ENCODE measurements at regions not wholly inside any gene's neighbourhood (a gene's known extent, or its start where the extent isn't known, plus 50 kb on each side); places are given as distances from the start of the nearest gene placed in this dataset.
"Not testable (repeated sequence)": the region's sequence is repeated elsewhere in the genome, so short reads cannot be mapped to it uniquely, and the experiment has no call there.

DNA sequence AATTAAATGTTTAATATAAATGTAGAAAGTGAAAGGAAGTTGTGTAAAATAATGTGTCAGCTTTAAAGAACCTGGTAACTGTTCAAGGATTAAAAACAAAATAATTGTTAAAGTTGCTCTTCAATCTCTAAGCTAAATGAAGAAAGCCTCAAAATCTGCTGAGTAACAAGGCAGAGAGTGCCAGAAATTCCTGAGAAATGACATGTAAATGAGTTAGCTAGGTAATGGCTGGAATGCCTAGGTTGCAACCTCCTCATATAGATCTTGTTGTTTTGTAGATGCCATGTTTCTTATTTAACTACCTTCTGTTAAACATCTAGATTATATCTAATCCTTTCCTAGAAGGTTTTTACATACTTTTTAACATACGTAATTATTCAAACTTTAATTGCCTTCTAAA lies 763.6 kb upstream of the AGA start:
- no peak overlapping the region for H3K27ac ChIP-seq (ENCODE audit: low read depth, low read length)
- peak; percentile 43 for DNase-seq
- H3K27me3 ChIP-seq (ENCODE audit: insufficient read depth, low read length, poor library complexity): no peaks in the 10 kb centered on the region
- H2BK5ac ChIP-seq (ENCODE audit: low read length): no peak overlapping the region
- no peak overlapping the region for H3K4me2 ChIP-seq (ENCODE audit: low read length)
- H3K23ac ChIP-seq (ENCODE audit: low read length): no peak overlapping the region
- H3K4ac ChIP-seq (ENCODE audit: low read depth, low read length): no peak overlapping the region
- no peak overlapping the region for H3K56ac ChIP-seq (ENCODE audit: low read length)
- H3K4me3 ChIP-seq (ENCODE audit: low read length): no peak overlapping the region
- H2AK5ac ChIP-seq (ENCODE audit: low read length): no peak overlapping the region
- no peaks in the 10 kb centered on the region for H3K79me2 ChIP-seq (ENCODE audit: control insufficient read depth, insufficient read depth, low read length)
- no peaks in the 10 kb centered on the region for H3K79me1 ChIP-seq (ENCODE audit: low read length)
- no peak overlapping the region for H2BK120ac ChIP-seq (ENCODE audit: low read depth, low read length)
- no peak overlapping the region for H4K8ac ChIP-seq (ENCODE audit: low read depth, low read length)
- 100% methylated on average over 1 of the region's 1 CpG for WGBS (ENCODE audit: extremely low coverage, insufficient coverage, low lambda C conversion rate)
- H3K4me1 ChIP-seq (ENCODE audit: control insufficient read depth, low read depth, low read length): no peaks in the 10 kb centered on the region
- H3K18ac ChIP-seq (ENCODE audit: low read length): no peak overlapping the region
- no peak overlapping the region for H2BK15ac ChIP-seq (replicated peaks; ENCODE audit: low read depth)
- H3K9ac ChIP-seq (ENCODE audit: low read length): no peak overlapping the region
- no peak overlapping the region for H4K5ac ChIP-seq (ENCODE audit: low read length)
- no peaks in the 10 kb centered on the region for H3K36me3 ChIP-seq (ENCODE audit: control insufficient read depth, insufficient read depth, low read length)

DNA sequence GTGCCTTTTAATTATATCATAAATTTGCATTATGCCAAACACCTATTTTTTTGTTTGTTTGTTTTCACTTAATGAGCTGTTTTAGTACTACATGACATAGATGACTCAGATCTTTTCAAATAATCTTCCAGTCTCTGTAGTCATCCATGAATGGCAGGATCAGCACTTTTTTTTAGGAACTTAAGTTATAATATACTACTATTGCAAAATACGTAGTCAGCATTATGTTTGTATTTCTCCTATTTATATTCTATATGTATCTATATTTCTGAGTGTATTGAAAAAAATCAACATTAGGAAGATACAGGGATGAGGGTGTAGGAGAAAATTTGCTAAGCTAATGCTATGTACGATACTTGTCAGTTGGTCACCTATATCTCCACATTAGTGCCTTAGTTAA lies 773.1 kb upstream of the AGA start:
- Histone ChIP-seq H3K36me3 (ENCODE audit: control insufficient read depth, insufficient read depth, low read length) (no peaks in the 10 kb centered on the region), H3K27me3 (ENCODE audit: insufficient read depth, low read length, poor library complexity) (no peaks in the 10 kb centered on the region), H3K27ac (ENCODE audit: low read depth, low read length) (no peak overlapping the region), H2BK15ac (replicated peaks; ENCODE audit: low read depth) (no peak overlapping the region), H4K8ac (ENCODE audit: low read depth, low read length) (no peak overlapping the region), H3K18ac (ENCODE audit: low read length) (no peak overlapping the region), H3K4ac (ENCODE audit: low read depth, low read length) (no peak overlapping the region), H2BK5ac (ENCODE audit: low read length) (no peak overlapping the region), H4K5ac (ENCODE audit: low read length) (no peak overlapping the region), H3K79me1 (ENCODE audit: low read length) (no peaks in the 10 kb centered on the region), H3K23ac (ENCODE audit: low read length) (no peak overlapping the region), H3K4me1 (ENCODE audit: control insufficient read depth, low read depth, low read length) (no peaks in the 10 kb centered on the region), H2BK120ac (ENCODE audit: low read depth, low read length) (no peak overlapping the region), H3K79me2 (ENCODE audit: control insufficient read depth, insufficient read depth, low read length) (no peaks in the 10 kb centered on the region), H3K4me2 (ENCODE audit: low read length) (no peak overlapping the region), H2AK5ac (ENCODE audit: low read length) (no peak overlapping the region), H3K4me3 (ENCODE audit: low read length) (no peak overlapping the region), H3K9ac (ENCODE audit: low read length) (no peak overlapping the region), H3K56ac (ENCODE audit: low read length) (no peak overlapping the region)
- no peak for DNase-seq
- no CpG with 5 or more reads among the region's 2 CpGs for WGBS (ENCODE audit: extremely low coverage, insufficient coverage, low lambda C conversion rate)

DNA sequence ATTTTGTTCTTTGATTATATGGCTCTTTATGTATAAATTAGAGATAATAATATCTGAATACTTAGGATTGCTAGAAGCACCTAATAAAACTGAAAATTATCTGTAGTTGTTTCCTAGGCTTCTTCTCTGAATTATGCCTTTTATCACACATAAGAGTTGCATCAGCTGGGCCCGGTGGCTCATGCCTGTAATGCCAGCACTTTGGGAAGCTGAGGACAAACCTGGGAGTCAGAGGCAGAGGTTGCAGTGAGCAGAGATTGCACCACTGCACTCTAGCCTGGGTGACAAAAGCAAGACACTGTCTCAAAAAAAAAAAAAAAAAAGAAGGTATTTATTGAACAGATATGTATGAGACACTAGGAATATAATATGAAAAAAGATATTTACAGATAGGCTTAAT lies 773.5 kb upstream of the AGA start:
- Histone ChIP-seq H2BK15ac (replicated peaks; ENCODE audit: low read depth) (no peak overlapping the region), H3K56ac (ENCODE audit: low read length) (no peak overlapping the region), H4K5ac (ENCODE audit: low read length) (no peak overlapping the region), H2BK5ac (ENCODE audit: low read length) (no peak overlapping the region), H3K27me3 (ENCODE audit: insufficient read depth, low read length, poor library complexity) (no peaks in the 10 kb centered on the region), H3K27ac (ENCODE audit: low read depth, low read length) (no peak overlapping the region), H3K18ac (ENCODE audit: low read length) (no peak overlapping the region), H3K4me1 (ENCODE audit: control insufficient read depth, low read depth, low read length) (no peaks in the 10 kb centered on the region), H3K4me3 (ENCODE audit: low read length) (no peak overlapping the region), H2AK5ac (ENCODE audit: low read length) (no peak overlapping the region), H2BK120ac (ENCODE audit: low read depth, low read length) (no peak overlapping the region), H3K9ac (ENCODE audit: low read length) (no peak overlapping the region), H3K4ac (ENCODE audit: low read depth, low read length) (no peak overlapping the region), H3K23ac (ENCODE audit: low read length) (no peak overlapping the region), H3K36me3 (ENCODE audit: control insufficient read depth, insufficient read depth, low read length) (no peaks in the 10 kb centered on the region), H4K8ac (ENCODE audit: low read depth, low read length) (no peak overlapping the region), H3K79me1 (ENCODE audit: low read length) (no peaks in the 10 kb centered on the region), H3K4me2 (ENCODE audit: low read length) (no peak overlapping the region), H3K79me2 (ENCODE audit: control insufficient read depth, insufficient read depth, low read length) (no peaks in the 10 kb centered on the region)
- WGBS (ENCODE audit: extremely low coverage, insufficient coverage, low lambda C conversion rate): no CpG with 5 or more reads among the region's 1 CpG
- no peak for DNase-seq

DNA sequence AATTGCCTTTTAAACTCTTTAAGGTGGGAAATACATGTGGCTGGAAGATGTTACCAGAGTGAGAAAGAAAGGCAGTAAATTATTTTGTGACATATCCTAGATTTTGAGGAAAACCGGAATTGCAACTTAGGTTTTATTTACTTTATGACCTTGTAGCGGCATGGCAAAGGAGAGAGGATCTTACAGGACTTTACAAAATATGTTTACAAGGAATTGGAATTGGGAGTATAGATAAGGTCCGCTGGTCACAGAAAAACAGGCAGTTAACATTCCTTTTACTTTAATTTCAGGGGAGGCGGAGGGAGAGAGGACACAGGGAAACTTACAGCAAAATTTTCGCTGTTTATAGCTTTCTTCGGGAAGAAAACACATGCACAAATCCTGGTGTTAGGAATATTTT lies 784.2 kb upstream of the AGA start:
- not testable (repeated sequence) for H2BK15ac ChIP-seq (replicated peaks; ENCODE audit: low read depth); H4K5ac ChIP-seq (ENCODE audit: low read length); H3K27ac ChIP-seq (ENCODE audit: low read depth, low read length); H3K56ac ChIP-seq (ENCODE audit: low read length); H3K9ac ChIP-seq (ENCODE audit: low read length); H2BK120ac ChIP-seq (ENCODE audit: low read depth, low read length); H4K8ac ChIP-seq (ENCODE audit: low read depth, low read length); H3K79me2 ChIP-seq (ENCODE audit: control insufficient read depth, insufficient read depth, low read length); DNase-seq; H3K4me2 ChIP-seq (ENCODE audit: low read length); H3K4me3 ChIP-seq (ENCODE audit: low read length); H3K4me1 ChIP-seq (ENCODE audit: control insufficient read depth, low read depth, low read length); H2BK5ac ChIP-seq (ENCODE audit: low read length); H3K79me1 ChIP-seq (ENCODE audit: low read length); H3K27me3 ChIP-seq (ENCODE audit: insufficient read depth, low read length, poor library complexity); H3K4ac ChIP-seq (ENCODE audit: low read depth, low read length); H3K18ac ChIP-seq (ENCODE audit: low read length); H2AK5ac ChIP-seq (ENCODE audit: low read length); H3K23ac ChIP-seq (ENCODE audit: low read length); H3K36me3 ChIP-seq (ENCODE audit: control insufficient read depth, insufficient read depth, low read length)
- no CpG with 5 or more reads among the region's 6 CpGs for WGBS (ENCODE audit: extremely low coverage, insufficient coverage, low lambda C conversion rate)

DNA sequence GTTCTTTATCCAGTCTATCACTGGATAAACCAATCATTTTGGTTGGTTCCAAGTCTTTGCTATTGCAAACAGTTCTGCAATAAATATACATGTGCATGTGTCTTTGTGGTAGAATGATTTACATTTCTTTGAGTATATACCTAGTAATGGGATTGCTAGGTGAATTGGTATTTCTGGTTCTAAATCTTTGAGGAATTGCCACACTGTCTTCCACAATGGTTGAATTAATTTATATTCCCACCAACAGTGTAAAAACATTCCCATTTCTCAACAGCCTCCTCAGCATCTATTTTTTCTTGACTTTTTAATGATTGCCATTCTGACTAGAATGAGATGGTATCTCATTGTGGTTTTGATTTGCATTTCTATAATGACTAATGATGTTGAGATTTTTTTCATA lies 791.7 kb upstream of the AGA start:
- no peak overlapping the region for H3K4me3 ChIP-seq (ENCODE audit: low read length)
- H3K4ac ChIP-seq (ENCODE audit: low read depth, low read length): no peak overlapping the region
- no peak overlapping the region for H4K8ac ChIP-seq (ENCODE audit: low read depth, low read length)
- no peak overlapping the region for H3K4me2 ChIP-seq (ENCODE audit: low read length)
- no peaks in the 10 kb centered on the region for H3K4me1 ChIP-seq (ENCODE audit: control insufficient read depth, low read depth, low read length)
- no peak overlapping the region for H2BK5ac ChIP-seq (ENCODE audit: low read length)
- no peak overlapping the region for H3K9ac ChIP-seq (ENCODE audit: low read length)
- H2BK120ac ChIP-seq (ENCODE audit: low read depth, low read length): no peak overlapping the region
- H3K79me2 ChIP-seq (ENCODE audit: control insufficient read depth, insufficient read depth, low read length): no peaks in the 10 kb centered on the region
- H2AK5ac ChIP-seq (ENCODE audit: low read length): no peak overlapping the region
- DNase-seq: no peak
- no peak overlapping the region for H4K5ac ChIP-seq (ENCODE audit: low read length)
- no peak overlapping the region for H3K18ac ChIP-seq (ENCODE audit: low read length)
- H3K79me1 ChIP-seq (ENCODE audit: low read length): no peaks in the 10 kb centered on the region
- H3K27me3 ChIP-seq (ENCODE audit: insufficient read depth, low read length, poor library complexity): no peaks in the 10 kb centered on the region
- H2BK15ac ChIP-seq (replicated peaks; ENCODE audit: low read depth): no peak overlapping the region
- H3K56ac ChIP-seq (ENCODE audit: low read length): no peak overlapping the region
- no peak overlapping the region for H3K27ac ChIP-seq (ENCODE audit: low read depth, low read length)
- H3K36me3 ChIP-seq (ENCODE audit: control insufficient read depth, insufficient read depth, low read length): no peaks in the 10 kb centered on the region
- H3K23ac ChIP-seq (ENCODE audit: low read length): no peak overlapping the region

DNA sequence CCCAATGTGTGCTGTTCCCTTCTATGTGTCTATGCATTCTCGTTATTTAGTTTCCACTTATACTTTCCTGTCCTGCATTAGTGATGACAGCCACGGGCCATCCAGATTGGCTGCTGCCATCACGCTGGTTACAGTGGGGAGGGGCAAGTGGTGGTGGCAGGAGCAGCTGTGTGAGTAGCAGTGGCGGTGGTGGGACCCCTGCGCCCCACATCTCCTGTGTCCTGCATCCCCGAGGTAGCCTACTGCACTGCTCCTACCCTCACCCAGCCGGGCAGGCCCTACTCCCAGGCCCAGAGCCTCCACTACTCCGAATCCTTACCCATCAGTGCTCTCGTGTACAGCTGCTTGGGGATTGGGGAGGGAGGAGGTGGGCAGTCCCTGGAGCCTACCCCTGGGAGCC lies 798.7 kb upstream of the AGA start:
- no peaks in the 10 kb centered on the region for H3K4me1 ChIP-seq (ENCODE audit: control insufficient read depth, low read depth, low read length)
- no peaks in the 10 kb centered on the region for H3K36me3 ChIP-seq (ENCODE audit: control insufficient read depth, insufficient read depth, low read length)
- no peak overlapping the region for H3K56ac ChIP-seq (ENCODE audit: low read length)
- H3K18ac ChIP-seq (ENCODE audit: low read length): no peak overlapping the region
- no peak overlapping the region for H4K5ac ChIP-seq (ENCODE audit: low read length)
- H3K27ac ChIP-seq (ENCODE audit: low read depth, low read length): no peak overlapping the region
- no peak overlapping the region for H2BK5ac ChIP-seq (ENCODE audit: low read length)
- H3K27me3 ChIP-seq (ENCODE audit: insufficient read depth, low read length, poor library complexity): no peaks in the 10 kb centered on the region
- H3K4me2 ChIP-seq (ENCODE audit: low read length): no peak overlapping the region
- no peak overlapping the region for H2BK15ac ChIP-seq (replicated peaks; ENCODE audit: low read depth)
- no peak overlapping the region for H2AK5ac ChIP-seq (ENCODE audit: low read length)
- H3K23ac ChIP-seq (ENCODE audit: low read length): no peak overlapping the region
- H4K8ac ChIP-seq (ENCODE audit: low read depth, low read length): no peak overlapping the region
- H2BK120ac ChIP-seq (ENCODE audit: low read depth, low read length): no peak overlapping the region
- no CpG with 5 or more reads among the region's 9 CpGs for WGBS (ENCODE audit: extremely low coverage, insufficient coverage, low lambda C conversion rate)
- no peaks in the 10 kb centered on the region for H3K79me2 ChIP-seq (ENCODE audit: control insufficient read depth, insufficient read depth, low read length)
- H3K9ac ChIP-seq (ENCODE audit: low read length): no peak overlapping the region
- H3K79me1 ChIP-seq (ENCODE audit: low read length): no peaks in the 10 kb centered on the region
- no peak overlapping the region for H3K4me3 ChIP-seq (ENCODE audit: low read length)
- DNase-seq: no peak
- no peak overlapping the region for H3K4ac ChIP-seq (ENCODE audit: low read depth, low read length)

Data from mesendoderm (in vitro differentiated cells).